ENCODE measurements at regions not wholly inside any gene's neighbourhood (a gene's known extent, or its start where the extent isn't known, plus 50 kb on each side); places are given as distances from the start of the nearest gene placed in this dataset.

GRCh38 chr16:17029602-17030350, 441.0 kb downstream of the XYLT1 start:
- no peak overlapping the region for H3K4me3 ChIP-seq
- no peaks in the 10 kb centered on the region for H3K9me3 ChIP-seq
- H3K36me3 ChIP-seq: no peaks in the 10 kb centered on the region
- DNase-seq: no peak
- H3K27ac ChIP-seq: no peak overlapping the region
- no peaks in the 10 kb centered on the region for H3K27me3 ChIP-seq
- peaks cover 0 to 11% (median 0%) of the 10 kb centered on the region in 4 donors for H3K4me1 ChIP-seq
- TF ChIP-seq CTCF (IDR thresholded peaks at IDR 0.05): no peak
- TF ChIP-seq POLR2A (IDR thresholded peaks at IDR 0.05): no peak

- Histone ChIP-seq H3K4me3 (no peak overlapping the region), H3K27me3 (no peaks in the 10 kb centered on the region), H3K36me3 (no peaks in the 10 kb centered on the region), H3K4me1 (peaks cover 0 to 11% (median 0%) of the 10 kb centered on the region in 4 donors), H3K27ac (no peak overlapping the region), H3K9me3 (no peaks in the 10 kb centered on the region)
- no peak for DNase-seq
- TF ChIP-seq CTCF (IDR thresholded peaks at IDR 0.05): no peak
- no peak for TF ChIP-seq POLR2A (IDR thresholded peaks at IDR 0.05)
Observed at GRCh38 chr16:17031484-17032268, 439.1 kb downstream of the XYLT1 start.

- peaks cover 0 to 5% (median 0%) of the 10 kb centered on the region in 4 donors for H3K4me1 ChIP-seq
- no peak overlapping the region for H3K27ac ChIP-seq
- H3K27me3 ChIP-seq: no peaks in the 10 kb centered on the region
- DNase-seq: no peak
- no peaks in the 10 kb centered on the region for H3K36me3 ChIP-seq
- H3K9me3 ChIP-seq: no peaks in the 10 kb centered on the region
- H3K4me3 ChIP-seq: no peak overlapping the region
- TF ChIP-seq CTCF (IDR thresholded peaks at IDR 0.05) (no peak), POLR2A (IDR thresholded peaks at IDR 0.05) (no peak)
Observed at GRCh38 chr16:17032332-17032731, 438.4 kb downstream of the XYLT1 start.

- Histone ChIP-seq H3K36me3 (no peaks in the 10 kb centered on the region), H3K4me3 (no peak overlapping the region), H3K4me1 (no peaks in the 10 kb centered on the region), H3K27ac (no peak overlapping the region), H3K27me3 (no peaks in the 10 kb centered on the region), H3K9me3 (no peaks in the 10 kb centered on the region)
- DNase-seq: no peak
- no peak for TF ChIP-seq POLR2A (IDR thresholded peaks at IDR 0.05)
Observed at GRCh38 chr16:17034477-17035252, 436.1 kb downstream of the XYLT1 start.

- Histone ChIP-seq H3K27ac (no peak overlapping the region), H3K36me3 (no peaks in the 10 kb centered on the region), H3K9me3 (no peaks in the 10 kb centered on the region), H3K4me3 (no peak overlapping the region), H3K4me1 (no peaks in the 10 kb centered on the region), H3K27me3 (no peaks in the 10 kb centered on the region)
- DNase-seq: no peak
- TF ChIP-seq POLR2A (IDR thresholded peaks at IDR 0.05) (no peak), CTCF (IDR thresholded peaks at IDR 0.05) (no peak)
Observed at GRCh38 chr16:17037499-17037898, 433.3 kb downstream of the XYLT1 start.
